ENCODE measurements at regions not wholly inside any gene's neighbourhood (a gene's known extent, or its start where the extent isn't known, plus 50 kb on each side); places are given as distances from the start of the nearest gene placed in this dataset.

GRCh38 chr1:213656503-213656902 is 331.3 kb upstream of the PROX1 start:
- no peak for DNase-seq

- DNase-seq, result no peak
Measured at GRCh38 chr1:213657013-213657412, 330.8 kb upstream of the PROX1 start.

DNA sequence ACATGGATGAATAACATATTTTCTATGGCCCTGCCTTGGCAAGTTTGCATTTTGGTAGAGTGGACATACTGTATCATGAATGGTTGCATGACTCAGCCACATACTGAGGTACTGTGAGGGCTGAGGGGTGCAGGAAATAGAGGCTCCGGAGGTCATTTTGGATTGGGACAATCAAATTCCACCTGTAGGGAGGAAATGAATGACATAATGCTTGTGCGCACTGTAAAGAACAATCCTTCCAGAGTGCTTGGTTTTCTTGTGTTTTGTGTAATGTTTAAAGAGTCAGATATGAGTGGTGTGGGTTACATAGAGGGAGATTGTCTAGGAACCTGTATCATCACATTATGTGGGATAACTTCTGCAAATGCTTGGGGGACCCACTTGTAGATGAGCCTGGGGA is 329.9 kb upstream of the PROX1 start:
- DNase-seq, result no peak

- DNase-seq, result no peak
Measured at GRCh38 chr1:213658457-213658856, 329.3 kb upstream of the PROX1 start.

GRCh38 chr1:213659580-213660547 is 327.9 kb upstream of the PROX1 start:
- DNase-seq, result no peak

DNA sequence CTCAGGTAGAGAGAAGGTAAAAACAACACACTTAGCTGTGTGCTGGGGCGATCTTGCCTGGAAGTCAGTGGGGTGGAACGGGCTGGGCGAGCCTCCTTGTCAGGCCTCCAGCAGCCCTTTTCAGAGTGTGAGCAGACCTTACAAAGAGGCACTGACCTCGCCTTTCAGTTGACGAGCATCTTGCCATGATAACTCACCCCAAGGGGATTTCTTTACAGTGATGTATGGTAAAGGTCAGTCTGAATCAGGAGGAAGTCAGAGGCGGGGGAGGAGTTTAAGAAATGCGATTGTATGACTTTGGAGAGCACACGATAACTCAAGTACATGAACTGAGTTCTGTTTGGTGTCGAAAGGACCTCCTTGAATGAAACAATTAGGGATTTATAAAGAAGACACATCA is 326.5 kb upstream of the PROX1 start:
- DNase-seq, result no peak

DNA sequence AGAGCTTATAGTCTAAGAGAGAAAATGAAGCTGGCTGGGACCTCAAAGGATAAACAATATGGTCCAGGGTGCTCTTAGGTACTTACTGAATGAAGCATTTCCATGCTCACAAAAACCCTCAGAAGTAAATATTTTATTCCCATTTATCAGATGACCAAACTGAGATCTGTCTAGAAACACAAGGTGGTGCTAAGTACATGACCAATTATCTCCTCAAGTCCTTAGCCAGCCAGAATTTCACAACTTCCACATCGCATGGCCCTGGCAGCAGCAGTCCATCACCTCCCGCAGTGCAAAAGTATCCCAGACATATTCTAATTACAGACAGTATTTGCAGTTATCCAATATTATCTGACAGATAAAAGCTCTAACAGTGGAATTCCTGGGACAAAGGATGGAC is 321.7 kb upstream of the PROX1 start:
- DNase-seq, result no peak

- no peak for DNase-seq
Measured at GRCh38 chr1:213666922-213667321, 320.9 kb upstream of the PROX1 start.

GRCh38 chr1:213669512-213669911 is 318.3 kb upstream of the PROX1 start:
- no peak for DNase-seq

DNA sequence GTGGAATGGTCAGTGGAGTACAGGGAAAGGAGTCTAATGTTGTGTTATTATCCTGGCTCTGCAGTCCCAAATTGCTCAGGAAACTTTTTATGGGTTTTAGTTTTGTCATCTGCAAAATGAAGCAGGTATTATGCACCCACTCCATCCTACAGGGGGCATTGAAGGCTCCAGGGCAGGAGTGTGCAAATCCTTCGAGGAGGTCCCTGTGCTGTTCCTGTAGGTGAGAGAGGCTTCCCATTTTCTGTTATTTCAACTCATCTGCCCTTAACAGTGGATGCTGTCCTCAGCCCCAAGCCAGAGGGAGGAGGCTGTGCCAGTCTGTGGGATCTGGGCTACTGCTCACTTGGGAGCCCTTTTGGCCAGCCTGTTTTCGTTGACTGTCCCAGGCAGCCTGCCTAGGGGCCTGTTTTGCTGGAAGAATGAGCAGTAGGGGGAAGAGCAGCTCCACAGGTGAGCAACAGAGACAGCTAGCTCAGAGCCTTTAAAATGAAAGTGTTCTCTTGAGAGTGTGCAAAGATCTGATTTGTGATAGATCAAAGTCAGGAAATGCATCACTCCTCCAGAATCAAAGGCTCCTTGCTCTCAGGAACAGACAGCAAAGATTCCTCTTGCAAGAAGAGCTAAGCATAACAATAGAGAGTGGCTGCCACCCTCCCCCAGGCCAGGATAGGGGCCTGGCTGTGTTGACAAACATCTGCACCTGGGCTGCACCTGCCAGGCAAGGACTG is 317.6 kb upstream of the PROX1 start:
- peak; percentile 62 for DNase-seq

DNA sequence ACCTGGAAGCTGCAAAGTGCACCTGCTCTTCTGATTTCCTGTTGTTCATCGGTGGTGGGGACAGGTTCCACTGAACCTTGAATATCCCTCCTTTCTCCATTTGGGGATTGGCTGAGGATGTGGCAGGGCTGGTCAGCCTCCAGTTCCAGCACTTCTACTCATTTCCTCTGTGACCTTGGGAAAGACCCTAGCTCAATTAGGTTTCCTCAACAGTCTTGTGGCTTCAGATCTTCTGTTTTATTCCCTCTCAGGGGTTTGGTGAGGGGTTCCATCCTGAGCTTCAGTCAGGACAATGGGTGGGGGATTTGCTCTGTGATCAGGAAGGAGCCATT is 317.1 kb upstream of the PROX1 start:
- DNase-seq, result no peak

DNA sequence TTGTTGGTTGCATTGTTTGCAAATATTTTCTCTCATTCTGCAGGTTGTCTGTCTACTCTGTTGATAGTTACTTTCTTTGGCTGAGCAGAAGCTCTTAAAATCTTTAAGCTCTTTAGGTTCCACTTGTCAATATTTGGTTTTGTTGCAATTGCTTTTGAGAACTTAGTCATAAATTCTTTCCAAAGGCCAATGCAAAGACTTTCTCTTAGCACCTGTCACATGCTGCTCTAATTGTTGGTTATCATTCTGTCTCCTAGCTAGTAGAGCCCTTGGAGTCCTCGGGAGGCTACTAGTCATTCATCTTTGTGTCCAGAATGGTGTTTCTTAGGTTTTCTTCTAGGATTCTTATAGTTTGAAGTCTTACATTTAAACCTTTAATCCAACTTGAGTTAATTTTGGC is 312.7 kb upstream of the PROX1 start:
- no peak for DNase-seq

- no peak for DNase-seq
Measured at GRCh38 chr1:213676736-213677135, 311.0 kb upstream of the PROX1 start.

DNA sequence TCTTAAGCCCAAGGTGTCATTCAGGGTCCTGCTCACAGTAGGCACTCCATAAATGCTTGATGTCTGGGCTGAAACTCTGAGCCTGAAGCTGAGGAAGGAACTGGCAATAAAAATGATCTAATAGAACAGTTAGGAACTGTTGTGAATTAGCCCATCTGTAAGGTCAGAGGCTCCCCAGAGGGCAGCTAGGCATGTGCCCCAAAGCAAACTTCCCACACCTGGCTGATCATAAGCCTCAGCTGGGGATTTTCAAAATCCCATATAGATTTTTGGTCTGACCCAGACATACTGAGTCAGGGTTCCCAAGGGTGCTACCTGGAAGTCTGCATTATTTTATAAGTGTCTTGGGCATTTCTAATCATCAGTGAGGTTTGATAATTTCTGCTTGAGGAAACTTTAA is 309.4 kb upstream of the PROX1 start:
- no peak for DNase-seq

- DNase-seq, result no peak
Measured at GRCh38 chr1:213678753-213679152, 309.0 kb upstream of the PROX1 start.

- DNase-seq, result no peak
Measured at GRCh38 chr1:213679153-213679552, 308.6 kb upstream of the PROX1 start.

- DNase-seq, result no peak
Measured at GRCh38 chr1:213680677-213681325, 307.0 kb upstream of the PROX1 start.

DNA sequence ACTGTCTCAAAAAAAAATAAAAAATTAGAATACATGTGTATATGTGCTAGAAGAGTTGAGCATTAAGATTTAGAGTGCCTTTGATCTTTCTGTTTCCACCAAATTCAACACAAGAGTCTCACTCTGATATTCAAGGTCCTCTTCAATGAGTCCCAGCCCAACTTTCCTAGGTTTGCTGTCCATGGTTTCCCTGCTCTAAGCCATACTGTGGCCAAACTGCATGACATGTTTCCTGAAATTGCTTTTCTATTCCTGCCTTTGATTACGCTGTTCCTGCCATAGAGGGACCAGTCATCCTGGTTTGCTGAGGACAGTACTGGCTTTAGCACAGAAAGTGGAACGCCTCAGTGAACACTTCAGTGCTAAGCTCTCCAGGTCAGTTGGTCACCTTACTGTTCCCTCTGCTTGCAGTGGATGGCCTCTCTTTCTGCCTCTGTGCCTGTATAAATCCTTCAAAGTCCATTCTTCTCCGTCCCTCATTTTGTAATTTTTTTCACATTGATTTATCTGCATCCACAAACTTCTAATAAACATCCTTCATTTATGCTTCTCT is 305.9 kb upstream of the PROX1 start:
- DNase-seq, result no peak

DNA sequence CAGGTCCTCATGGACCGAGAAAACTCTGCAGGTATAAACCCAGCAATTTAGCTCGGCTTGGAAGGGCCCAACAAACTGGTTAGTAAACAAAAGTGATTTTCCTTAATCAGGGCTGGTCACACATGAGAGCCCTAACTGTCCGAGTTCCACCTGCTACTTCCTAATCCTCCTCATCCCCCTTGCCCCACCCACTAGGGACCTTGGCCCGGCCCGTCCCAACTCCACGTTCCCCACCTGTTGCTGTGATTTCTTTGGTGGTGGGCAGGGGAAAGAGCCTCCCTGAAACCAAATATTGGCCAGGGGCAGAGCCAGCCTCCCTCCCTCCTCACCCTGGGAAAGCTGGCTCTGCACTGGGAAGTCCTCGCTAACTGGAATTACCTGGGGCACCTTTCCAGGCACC is 304.2 kb upstream of the PROX1 start:
- DNase-seq, result no peak

- DNase-seq, result no peak
Measured at GRCh38 chr1:213684454-213684853, 303.3 kb upstream of the PROX1 start.

DNA sequence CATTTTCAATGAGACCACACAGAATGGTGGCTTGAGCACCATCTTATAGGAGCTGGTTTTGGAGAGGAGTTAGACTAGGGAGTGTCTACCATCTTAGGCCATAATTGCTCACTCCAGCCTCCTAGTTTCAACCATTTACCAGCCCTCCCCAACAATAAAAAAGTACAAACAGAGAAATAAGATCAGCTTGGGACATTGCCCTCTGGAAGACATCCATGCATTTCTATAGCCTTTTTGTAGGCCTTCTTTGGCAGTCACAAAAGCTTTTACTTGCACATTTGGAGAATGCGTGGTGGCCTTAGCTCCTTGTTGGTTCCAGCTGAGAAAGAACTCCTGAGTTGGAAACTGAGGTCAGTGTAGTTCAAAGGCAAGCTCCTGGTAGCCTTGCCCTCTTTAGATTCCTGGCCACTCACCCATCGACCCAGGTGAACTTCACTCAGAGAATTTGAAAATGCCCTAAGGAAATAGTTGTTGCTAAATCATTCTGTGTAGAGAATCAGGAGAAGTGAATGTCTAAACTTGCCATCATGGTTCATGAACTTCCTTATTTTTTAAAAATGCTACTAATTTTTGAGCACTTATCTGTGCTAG is 301.7 kb upstream of the PROX1 start:
- DNase-seq, result no peak

DNA sequence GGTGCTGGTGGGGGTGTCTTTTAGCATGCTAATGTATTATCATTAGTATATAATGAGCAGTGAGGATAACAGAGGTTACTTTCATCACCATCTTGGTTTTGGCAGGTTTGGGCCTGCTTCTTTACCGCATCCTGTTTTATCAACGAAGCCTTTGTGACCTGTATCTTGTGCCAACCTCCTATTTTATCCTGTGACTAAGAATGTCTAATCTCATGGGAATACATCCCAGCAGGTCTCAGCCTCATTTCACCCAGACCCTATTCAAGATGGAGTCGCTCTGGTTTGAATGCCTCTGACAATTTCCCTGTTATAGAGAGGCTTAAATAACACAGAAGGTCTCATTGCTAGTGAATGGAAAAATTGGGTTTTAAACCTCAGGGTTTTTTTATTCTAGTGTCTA is 300.8 kb upstream of the PROX1 start:
- no peak for DNase-seq

DNA sequence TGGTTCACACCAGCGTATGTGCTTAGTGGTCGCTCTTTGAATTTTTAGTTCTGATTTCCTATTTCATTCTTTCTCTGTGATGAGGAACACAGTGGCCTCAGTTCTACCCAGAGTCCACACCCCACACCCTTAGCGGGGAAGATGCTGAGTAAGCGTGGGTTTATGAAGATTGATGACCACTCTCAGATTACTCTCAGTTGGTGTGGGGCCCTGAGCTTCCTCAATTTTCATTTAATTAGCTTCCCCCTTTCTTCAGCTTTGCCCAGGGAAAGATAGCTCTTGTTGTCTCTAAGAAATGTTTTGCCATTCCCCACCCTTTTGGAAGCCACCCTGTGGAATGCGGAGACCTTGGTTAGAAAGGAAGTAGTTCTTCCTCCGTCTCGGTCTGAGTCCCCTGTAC is 299.9 kb upstream of the PROX1 start:
- no peak for DNase-seq

Measured in RPMI8226 (cell line).